IMR-90 (cell line): ENCODE measurements at regions not wholly inside any gene's neighbourhood (a gene's known extent, or its start where the extent isn't known, plus 50 kb on each side); places are given as distances from the start of the nearest gene placed in this dataset.

Experiments used
- ATAC-seq: fragments of 200-7000 bp; cut with Tn5 transposase; 2 replicates; pipeline ENCODE4 v1.9.1; 2020; ENCODE audit warnings: low read depth, mild to moderate bottlenecking, moderate library complexity
- BruUV-seq: library from RNA; stranded (reverse); fragments of 400-500 nt; replicated peaks from 2 replicates; lab custom pipeline; 2021; lab: Mats Ljungman, UMichigan
- CTCF ChIA-PET: fragments of 300-600 bp; formaldehyde crosslinking; extraction: SDS; loops from one replicate; lab custom pipeline; 2021; ENCODE audit warnings: antibody characterized with exemption; lab: Yijun Ruan, JAX
- POLR2A ChIA-PET: fragments of 300-600 bp; sonication (Branson Sonifier 250); formaldehyde crosslinking; loops from one replicate; lab custom pipeline; 2022; ENCODE audit warnings: antibody characterized with exemption; ENCODE audit not compliant: unreplicated experiment; lab: Charles Lee
- DNase-seq: peaks from one replicate; pipeline ENCODE4 v3.0.0; 2013
- H2AFZ ChIP-seq: replicated peaks from 2 replicates; pipeline ENCODE3; 2013; ENCODE audit warnings: low read length, mild to moderate bottlenecking; ENCODE audit not compliant: poor library complexity
- H2AK5ac ChIP-seq: 2 replicates; pipeline ENCODE4 v1.6.1; 2013; ENCODE audit warnings: low read depth, low read length, inconsistent platforms
- H2AK9ac ChIP-seq: replicated peaks from 2 replicates; pipeline ENCODE3; 2013; ENCODE audit warnings: mild to moderate bottlenecking, low read depth, low read length, moderate library complexity; ENCODE audit not compliant: poor library complexity
- H2BK120ac ChIP-seq: 2 replicates; pipeline ENCODE4 v1.6.1; 2013; ENCODE audit warnings: low read depth, low read length, inconsistent platforms
- H2BK15ac ChIP-seq: 3 replicates; pipeline ENCODE4 v1.6.1; 2013; ENCODE audit warnings: low read depth, low read length, inconsistent platforms
- H2BK20ac ChIP-seq: 2 replicates; pipeline ENCODE4 v1.6.1; 2013; ENCODE audit warnings: low read depth, mild to moderate bottlenecking, inconsistent platforms, low read length, moderate library complexity
- H2BK5ac ChIP-seq: 2 replicates; pipeline ENCODE4 v1.6.1; 2013; ENCODE audit warnings: mild to moderate bottlenecking, low read depth, low read length, inconsistent platforms; ENCODE audit not compliant: poor library complexity, severe bottlenecking
- H3K14ac ChIP-seq: replicated peaks from 2 replicates; pipeline ENCODE4 v1.6.1; 2013; ENCODE audit warnings: low read depth, low read length, inconsistent platforms
- H3K18ac ChIP-seq: 2 replicates; pipeline ENCODE4 v1.6.1; 2013; ENCODE audit warnings: low read depth, low read length, control low read depth
- H3K23ac ChIP-seq: 2 replicates; pipeline ENCODE4 v1.6.1; 2013; ENCODE audit warnings: low read depth, low read length, inconsistent platforms
- H3K27ac ChIP-seq: 2 replicates; pipeline ENCODE4 v1.5.1; 2013; ENCODE audit warnings: mild to moderate bottlenecking, control low read depth, low read length; ENCODE audit not compliant: insufficient read depth
- H3K27me3 ChIP-seq: 2 replicates; pipeline ENCODE4 v1.6.1; 2013; ENCODE audit warnings: low read length; ENCODE audit not compliant: control insufficient read depth, insufficient read depth
- H3K36me3 ChIP-seq: 2 replicates; pipeline ENCODE4 v1.6.1; 2013; ENCODE audit warnings: low read length, mixed read lengths; ENCODE audit not compliant: control insufficient read depth, insufficient read depth
- H3K4ac ChIP-seq: 2 replicates; pipeline ENCODE4 v1.6.1; 2013; ENCODE audit warnings: low read depth, low read length, inconsistent platforms
- H3K4me1 ChIP-seq: 2 replicates; pipeline ENCODE4 v1.6.1; 2013; ENCODE audit warnings: low read length, mixed read lengths; ENCODE audit not compliant: control insufficient read depth, insufficient read depth
- H3K4me2 ChIP-seq: 2 replicates; pipeline ENCODE4 v1.6.1; 2013; ENCODE audit warnings: low read depth, mild to moderate bottlenecking, control low read depth, low read length, moderate library complexity
- H3K4me3 ChIP-seq: 2 replicates; pipeline ENCODE4 v1.5.1; 2013; ENCODE audit warnings: low read depth, mild to moderate bottlenecking, control low read depth, low read length, moderate library complexity; ENCODE audit not compliant: insufficient read depth
- H3K56ac ChIP-seq: 2 replicates; pipeline ENCODE4 v1.6.1; 2013; ENCODE audit warnings: low read length, inconsistent platforms; ENCODE audit not compliant: insufficient read depth; ENCODE audit errors: extremely low read depth
- H3K79me1 ChIP-seq, 2 experiments: 2 replicates each; pipeline ENCODE4 v1.6.1; 2013; ENCODE audit warnings: low read length in 2 of 2, inconsistent platforms in 1 of 2, low read depth in 1 of 2
- H3K9ac ChIP-seq: 2 replicates; pipeline ENCODE4 v1.6.1; 2013; ENCODE audit warnings: low read depth, low read length, control low read depth
- H3K9me1 ChIP-seq: 2 replicates; pipeline ENCODE4 v1.6.1; 2013; ENCODE audit warnings: low read length, inconsistent platforms; ENCODE audit not compliant: insufficient read depth
- H3K9me3 ChIP-seq: 2 replicates; pipeline ENCODE4 v1.6.1; 2013; ENCODE audit warnings: low read length; ENCODE audit not compliant: control insufficient read depth, insufficient read depth
- H4K20me1 ChIP-seq: 2 replicates; pipeline ENCODE4 v1.6.1; 2013; ENCODE audit warnings: low read length, inconsistent platforms; ENCODE audit not compliant: insufficient read depth
- H4K5ac ChIP-seq: 2 replicates; pipeline ENCODE4 v1.6.1; 2013; ENCODE audit warnings: mild to moderate bottlenecking, low read depth, low read length, control low read depth
- H4K8ac ChIP-seq, 2 experiments: 2 replicates each; pipeline ENCODE4 v1.6.1; 2013; ENCODE audit warnings: low read depth in 2 of 2, low read length in 2 of 2, control low read depth in 1 of 2, inconsistent platforms in 1 of 2
- H4K91ac ChIP-seq: 2 replicates; pipeline ENCODE4 v1.6.1; 2013; ENCODE audit warnings: low read depth, low read length, inconsistent platforms; ENCODE audit not compliant: insufficient read depth
- POLR2A ChIP-seq: IDR thresholded peaks from 2 replicates; pipeline ENCODE4 v1.6.1; 2012; ENCODE audit warnings: mild to moderate bottlenecking, low read depth, low read length
- WGBS, 2 experiments: methylation state at CpG; one replicate each; pipeline versions ENCODE4 v1.1.5 to v1.1.7; 2013; ENCODE audit warnings: missing lambda C conversion rate in 2 of 2; ENCODE audit not compliant: insufficient read length in 1 of 2; ENCODE audit errors: extremely low coverage in 2 of 2; 5-methylcytosine and 5-hydroxymethylcytosine counted together
- dilution Hi-C: fragments of 300-500 bp; cut with HindIII; formaldehyde crosslinking; loops from one replicate; pipeline ENCODE4 v1.14.3; 2018; ENCODE audit warnings: low sequenced_read_pairs; ENCODE audit not compliant: unreplicated experiment
- in situ Hi-C: fragments of 300-500 bp; cut with MboI; formaldehyde crosslinking; loops from 3 replicates; pipeline ENCODE4 v1.14.3; 2019; ENCODE audit warnings: low sequenced_read_pairs, inconsistent platforms, mixed read lengths
- intact Hi-C: fragments of 100-400 bp; cut with micrococcal nuclease; formaldehyde crosslinking; loops from 2 replicates; pipeline ENCODE4 v1.10.0; 2022

- no peak for DNase-seq
- no peak for TF ChIP-seq POLR2A
- no peak overlapping the region for H3K27ac ChIP-seq
- no peak overlapping the region for H3K14ac ChIP-seq
- H2BK15ac ChIP-seq, result no peak overlapping the region
- no peak overlapping the region for H2AK5ac ChIP-seq
- no peak overlapping the region for H3K23ac ChIP-seq
- no peak overlapping the region for H4K91ac ChIP-seq
- no peaks in the 10 kb centered on the region for H3K9me3 ChIP-seq
- no CpG with 5 or more reads among the region's 4 CpGs for WGBS, 2 experiments
- H3K18ac ChIP-seq, result no peak overlapping the region
- no peak overlapping the region for H3K4me2 ChIP-seq
- ATAC-seq, result no peak
- no peaks in the 10 kb centered on the region for H3K4me1 ChIP-seq
- no peak overlapping the region for H3K4ac ChIP-seq
- CTCF ChIA-PET, result no interaction called here
- no peaks in the 10 kb centered on the region for H4K20me1 ChIP-seq
- H3K4me3 ChIP-seq, result no peak overlapping the region
- no peak overlapping the region for H4K8ac ChIP-seq
- H2BK120ac ChIP-seq, result no peak overlapping the region
- POLR2A ChIA-PET, result no interaction called here
- no peak overlapping the region for H4K5ac ChIP-seq
- no TSS peak for BruUV-seq
- H2BK20ac ChIP-seq, result no peak overlapping the region
- no peak overlapping the region for H3K9ac ChIP-seq
- no peak overlapping the region for H2AK9ac ChIP-seq
- H3K27me3 ChIP-seq, result no peaks in the 10 kb centered on the region; the same call in 1 of the 2 replicates
- in situ Hi-C loops, result no loop called here
- no peaks in the 10 kb centered on the region for H3K79me1 ChIP-seq
- no peak overlapping the region for H2BK5ac ChIP-seq
- H3K36me3 ChIP-seq, result no peaks in the 10 kb centered on the region
- no peaks in the 10 kb centered on the region for H3K9me1 ChIP-seq
- no peak overlapping the region for H3K56ac ChIP-seq
- H2AFZ ChIP-seq, result no peak overlapping the region
- dilution Hi-C loops, result no loop called here
- intact Hi-C loops, result no loop called here
Measured at GRCh38 chr3:153429821-153430220, 267.8 kb downstream of the RAP2B start.
